ENCODE measurements at regions not wholly inside any gene's neighbourhood (a gene's known extent, or its start where the extent isn't known, plus 50 kb on each side); places are given as distances from the start of the nearest gene placed in this dataset.

- TF ChIP-seq CTCF (IDR thresholded peaks at IDR 0.05; ENCODE audit: low read depth, low read length): no peak
- H3K27ac ChIP-seq: no peak overlapping the region
- DNase-seq: no peak
Measured at GRCh38 chr13:66189986-66190385, 1040.2 kb downstream of the PCDH9 start.

GRCh38 chr13:66180836-66181235, 1049.3 kb downstream of the PCDH9 start:
- TF ChIP-seq CTCF (IDR thresholded peaks at IDR 0.05; ENCODE audit: low read depth, low read length): no peak
- no peaks in the 10 kb centered on the region for H3K27me3 ChIP-seq (ENCODE audit: insufficient read depth, low read depth, severe bottlenecking)
- DNase-seq: no peak
- no peak overlapping the region for H3K4me3 ChIP-seq (ENCODE audit: low read depth, low read length)
- H3K36me3 ChIP-seq: no peaks in the 10 kb centered on the region
- no peak overlapping the region for H3K27ac ChIP-seq
- H3K9me3 ChIP-seq (ENCODE audit: severe bottlenecking): no peaks in the 10 kb centered on the region

More at GRCh38 chr13:66189986-66190385, 1040.2 kb downstream of the PCDH9 start:
- Histone ChIP-seq H3K4me3 (ENCODE audit: low read depth, low read length) (no peak overlapping the region), H3K36me3 (no peaks in the 10 kb centered on the region), H3K27me3 (ENCODE audit: insufficient read depth, low read depth, severe bottlenecking) (no peaks in the 10 kb centered on the region), H3K9me3 (ENCODE audit: severe bottlenecking) (no peaks in the 10 kb centered on the region)

GRCh38 chr13:66171920-66172319, 1058.2 kb downstream of the PCDH9 start:
- no peak for TF ChIP-seq CTCF (IDR thresholded peaks at IDR 0.05; ENCODE audit: low read depth, low read length)
- H3K4me3 ChIP-seq (ENCODE audit: low read depth, low read length): no peak overlapping the region
- no peaks in the 10 kb centered on the region for H3K9me3 ChIP-seq (ENCODE audit: severe bottlenecking)
- H3K27me3 ChIP-seq (ENCODE audit: insufficient read depth, low read depth, severe bottlenecking): no peaks in the 10 kb centered on the region
- DNase-seq: no peak
- no peaks in the 10 kb centered on the region for H3K36me3 ChIP-seq
- no peak overlapping the region for H3K27ac ChIP-seq

GRCh38 chr13:66162470-66162869, 1067.7 kb downstream of the PCDH9 start:
- Histone ChIP-seq H3K27ac (no peak overlapping the region), H3K9me3 (ENCODE audit: severe bottlenecking) (no peaks in the 10 kb centered on the region), H3K36me3 (no peaks in the 10 kb centered on the region), H3K27me3 (ENCODE audit: insufficient read depth, low read depth, severe bottlenecking) (no peaks in the 10 kb centered on the region), H3K4me3 (ENCODE audit: low read depth, low read length) (no peak overlapping the region)
- no peak for DNase-seq
- TF ChIP-seq CTCF (IDR thresholded peaks at IDR 0.05; ENCODE audit: low read depth, low read length): no peak

GRCh38 chr13:66159511-66159910, 1070.6 kb downstream of the PCDH9 start:
- no peak for TF ChIP-seq CTCF (IDR thresholded peaks at IDR 0.05; ENCODE audit: low read depth, low read length)
- no peak for DNase-seq
- no peaks in the 10 kb centered on the region for H3K27me3 ChIP-seq (ENCODE audit: insufficient read depth, low read depth, severe bottlenecking)
- H3K9me3 ChIP-seq (ENCODE audit: severe bottlenecking): no peaks in the 10 kb centered on the region
- H3K4me3 ChIP-seq (ENCODE audit: low read depth, low read length): no peak overlapping the region
- H3K27ac ChIP-seq: no peak overlapping the region
- H3K36me3 ChIP-seq: no peaks in the 10 kb centered on the region

- Histone ChIP-seq H3K9me3 (ENCODE audit: severe bottlenecking) (no peaks in the 10 kb centered on the region), H3K4me3 (ENCODE audit: low read depth, low read length) (no peak overlapping the region), H3K27ac (no peak overlapping the region), H3K36me3 (no peaks in the 10 kb centered on the region), H3K27me3 (ENCODE audit: insufficient read depth, low read depth, severe bottlenecking) (no peaks in the 10 kb centered on the region)
- DNase-seq: no peak
- TF ChIP-seq CTCF (IDR thresholded peaks at IDR 0.05; ENCODE audit: low read depth, low read length): no peak
Measured at GRCh38 chr13:66154976-66155375, 1075.2 kb downstream of the PCDH9 start.
